ENCODE measurements at regions not wholly inside any gene's neighbourhood (a gene's known extent, or its start where the extent isn't known, plus 50 kb on each side); places are given as distances from the start of the nearest gene placed in this dataset.

DNA sequence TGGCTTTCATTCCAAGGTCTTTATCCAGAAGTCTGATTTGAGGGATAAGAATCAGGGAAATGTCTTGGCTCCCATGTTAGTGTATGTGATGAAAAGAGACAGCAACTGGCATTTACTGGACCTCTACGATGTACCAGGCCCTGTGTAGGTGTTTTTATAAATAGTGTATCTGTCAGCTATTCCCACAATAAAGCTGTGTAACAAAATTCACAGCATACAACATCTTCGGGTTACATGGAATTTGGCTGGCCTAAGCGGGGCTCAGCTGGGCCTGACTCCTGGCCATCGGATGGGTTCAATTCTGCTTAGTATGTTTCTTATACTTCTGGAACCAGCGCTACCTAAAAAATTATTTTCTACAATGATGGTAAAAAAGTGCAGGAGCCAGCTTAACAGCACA is 128.2 kb downstream of the SNX5 start:
- TF ChIP-seq POLR2A (IDR thresholded peaks at IDR 0.05) (no peak), CTCF (IDR thresholded peaks at IDR 0.05 in 8 of 11, conservative IDR thresholded peaks at IDR 0.05 in 3 of 11) (no peak), POLR2AphosphoS5 (IDR thresholded peaks at IDR 0.05) (no peak)
